T-cell (primary cell): ENCODE measurements at regions not wholly inside any gene's neighbourhood (a gene's known extent, or its start where the extent isn't known, plus 50 kb on each side); places are given as distances from the start of the nearest gene placed in this dataset.
A peak's percentile ranks its signal among the peaks of the same experiment; 100 is the strongest.

Experiments used
- ATAC-seq, 4 experiments: fragments of 200-7000 bp in 3 of 4; fragments of 150-1000 bp in 1 of 4; cut with Tn5 transposase; replicated peaks in 1 of 4; 1 replicate in 3 of 4; 2 replicates in 1 of 4; pipeline ENCODE4 v1.10.0; 2021; ENCODE audit warnings: moderate library complexity in 3 of 4, mild to moderate bottlenecking in 2 of 4, moderate number of reproducible peaks in 1 of 4
- CTCF ChIA-PET, 2 donors: fragments of 300-600 bp; sonication (Branson Sonifier 250); formaldehyde crosslinking; loops; one replicate each; lab custom pipeline; 2022; ENCODE audit warnings: antibody characterized with exemption in 2 of 2; lab: Charles Lee
- POLR2A ChIA-PET, 2 donors: fragments of 300-600 bp; sonication (Branson Sonifier 250); formaldehyde crosslinking; loops; one replicate each; lab custom pipeline; 2022; ENCODE audit warnings: antibody characterized with exemption in 2 of 2; lab: Charles Lee
- DNase-seq, 35 experiments: peaks; one replicate each; pipeline versions ENCODE4 v3.0.0 to v3.0.0-alpha.2; 2013 to 2023
- H3K27ac ChIP-seq: one replicate; pipeline ENCODE4 v1.5.1; 2013; ENCODE audit warnings: low read length
- H3K27me3 ChIP-seq, 2 experiments: replicated peaks in 1 of 2; 1 replicate in 1 of 2; 2 replicates in 1 of 2; pipeline versions ENCODE4 v1.6.1 to v1.7.0; 2013; ENCODE audit warnings: low read length in 1 of 2, mixed read lengths in 1 of 2; ENCODE audit not compliant: control insufficient read depth in 2 of 2, insufficient read depth in 2 of 2; ENCODE audit errors: extremely low read depth in 1 of 2
- H3K36me3 ChIP-seq, 2 donors: 1 replicate in 1 of 2; 2 replicates in 1 of 2; pipeline versions ENCODE4 v1.6.1 to v1.7.0; 2013; ENCODE audit warnings: low read length in 1 of 2; ENCODE audit not compliant: control insufficient read depth in 2 of 2, insufficient read depth in 1 of 2; ENCODE audit errors: extremely low read depth in 1 of 2
- H3K4me1 ChIP-seq, 2 experiments: 1 replicate in 1 of 2; 2 replicates in 1 of 2; pipeline versions ENCODE4 v1.6.1 to v1.7.0; 2013; ENCODE audit warnings: low read length in 2 of 2, mixed read lengths in 1 of 2; ENCODE audit not compliant: insufficient read depth in 2 of 2, control insufficient read depth in 1 of 2; ENCODE audit errors: extremely low read depth in 1 of 2
- H3K4me3 ChIP-seq, 2 donors: 1 replicate in 1 of 2; 2 replicates in 1 of 2; pipeline versions ENCODE4 v1.5.1 to v1.7.0; 2013; ENCODE audit warnings: mild to moderate bottlenecking in 2 of 2, low read length in 1 of 2, moderate library complexity in 1 of 2; ENCODE audit not compliant: control insufficient read depth in 1 of 2; ENCODE audit errors: extremely low read depth in 1 of 2
- H3K9me3 ChIP-seq: 2 replicates; pipeline ENCODE4 v1.7.0; 2013
- H3K27ac Mint-ChIP-seq, 2 donors: one replicate each; pipeline ENCODE4 v1.8.0; 2020 to 2021; ENCODE audit warnings: mild to moderate bottlenecking in 2 of 2, mixed read lengths in 2 of 2
- H3K27me3 Mint-ChIP-seq, 2 donors: one replicate each; pipeline ENCODE4 v1.8.0; 2021 to 2022; ENCODE audit warnings: mixed read lengths in 2 of 2
- H3K36me3 Mint-ChIP-seq: one replicate; pipeline ENCODE4 v1.8.0; 2021; ENCODE audit warnings: mixed read lengths
- H3K4me1 Mint-ChIP-seq, 3 donors: one replicate each; pipeline ENCODE4 v1.8.0; 2020 to 2022; ENCODE audit warnings: mixed read lengths in 3 of 3, mild to moderate bottlenecking in 1 of 3
- H3K4me3 Mint-ChIP-seq, 3 donors: one replicate each; pipeline ENCODE4 v1.8.0; 2020 to 2022; ENCODE audit warnings: mild to moderate bottlenecking in 3 of 3, mixed read lengths in 3 of 3, moderate library complexity in 3 of 3
- H3K9me3 Mint-ChIP-seq, 3 donors: one replicate each; pipeline ENCODE4 v1.8.0; 2020 to 2022; ENCODE audit warnings: mixed read lengths in 3 of 3
- WGBS: methylation state at CpG from one replicate; pipeline ENCODE4 v1.1.5; 2013; ENCODE audit warnings: missing lambda C conversion rate; ENCODE audit not compliant: insufficient coverage; 5-methylcytosine and 5-hydroxymethylcytosine counted together

DNA sequence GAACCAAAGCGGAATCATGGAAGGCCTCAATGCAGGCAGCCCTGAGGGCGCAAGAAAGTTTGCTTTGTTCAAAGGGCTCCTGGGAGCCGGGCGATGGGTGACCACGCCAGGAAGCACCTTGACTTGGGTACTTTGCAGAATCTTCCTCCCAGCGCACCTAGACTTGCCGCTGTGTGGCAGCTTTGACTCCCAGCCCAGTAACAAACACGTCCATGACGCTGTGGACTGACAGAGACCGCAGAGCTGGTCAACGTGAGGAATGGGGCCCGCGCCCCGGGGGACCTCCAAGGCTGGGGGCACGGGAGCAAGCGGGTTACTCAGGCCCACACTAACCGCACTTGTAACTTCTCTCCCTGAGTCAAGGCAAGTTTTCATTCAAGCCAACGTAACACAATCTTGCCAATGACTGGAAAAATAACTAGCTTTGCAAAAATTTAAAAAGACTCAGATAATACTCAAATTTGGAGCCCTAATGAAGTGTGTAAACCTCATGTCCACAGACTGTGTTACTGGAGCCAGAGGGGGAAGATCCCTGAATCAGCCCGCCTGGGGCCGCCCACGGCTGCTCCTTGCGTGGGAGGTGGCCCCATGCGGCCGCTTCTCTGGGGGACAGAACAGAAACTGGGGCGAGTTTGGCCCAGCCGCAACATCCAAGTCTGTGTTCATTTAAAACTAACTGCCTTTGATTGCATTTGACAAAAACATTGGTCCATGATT, 130.8 kb downstream of the DNAJB6 start:
- Mint-ChIP-seq H3K9me3 (peaks cover 0 to 5% (median 2%) of the 10 kb centered on the region in 3 donors), H3K27ac (no peak overlapping the region), H3K27me3 (no peaks in the 10 kb centered on the region), H3K4me1 (peaks cover 25 to 29% (median 26%) of the 10 kb centered on the region in 3 donors), H3K36me3 (peaks cover 3% of the 10 kb centered on the region), H3K4me3 (no peak overlapping the region)
- Histone ChIP-seq H3K4me1 (peaks cover 18 to 23% of the 10 kb centered on the region in 2 experiments), H3K9me3 (no peaks in the 10 kb centered on the region), H3K4me3 (no peak overlapping the region), H3K27ac (no peak overlapping the region), H3K36me3 (peaks cover 0 to 2% of the 10 kb centered on the region in 2 donors), H3K27me3 (peaks cover 0 to 23% of the 10 kb centered on the region in 2 experiments)
- POLR2A ChIA-PET, result no interaction called here
- 85% methylated on average over 22 of the region's 26 CpGs for WGBS
- ATAC-seq (no peak), DNase-seq (peak in 1 of 35 experiments; percentile 5)
- CTCF ChIA-PET, result interaction anchor here in 1 of 2 donors (1.2 kb wide), 1 partner anchor 35 kb away, joined by 4 read pairs; no protein-coding TSS in a partner anchor

DNA sequence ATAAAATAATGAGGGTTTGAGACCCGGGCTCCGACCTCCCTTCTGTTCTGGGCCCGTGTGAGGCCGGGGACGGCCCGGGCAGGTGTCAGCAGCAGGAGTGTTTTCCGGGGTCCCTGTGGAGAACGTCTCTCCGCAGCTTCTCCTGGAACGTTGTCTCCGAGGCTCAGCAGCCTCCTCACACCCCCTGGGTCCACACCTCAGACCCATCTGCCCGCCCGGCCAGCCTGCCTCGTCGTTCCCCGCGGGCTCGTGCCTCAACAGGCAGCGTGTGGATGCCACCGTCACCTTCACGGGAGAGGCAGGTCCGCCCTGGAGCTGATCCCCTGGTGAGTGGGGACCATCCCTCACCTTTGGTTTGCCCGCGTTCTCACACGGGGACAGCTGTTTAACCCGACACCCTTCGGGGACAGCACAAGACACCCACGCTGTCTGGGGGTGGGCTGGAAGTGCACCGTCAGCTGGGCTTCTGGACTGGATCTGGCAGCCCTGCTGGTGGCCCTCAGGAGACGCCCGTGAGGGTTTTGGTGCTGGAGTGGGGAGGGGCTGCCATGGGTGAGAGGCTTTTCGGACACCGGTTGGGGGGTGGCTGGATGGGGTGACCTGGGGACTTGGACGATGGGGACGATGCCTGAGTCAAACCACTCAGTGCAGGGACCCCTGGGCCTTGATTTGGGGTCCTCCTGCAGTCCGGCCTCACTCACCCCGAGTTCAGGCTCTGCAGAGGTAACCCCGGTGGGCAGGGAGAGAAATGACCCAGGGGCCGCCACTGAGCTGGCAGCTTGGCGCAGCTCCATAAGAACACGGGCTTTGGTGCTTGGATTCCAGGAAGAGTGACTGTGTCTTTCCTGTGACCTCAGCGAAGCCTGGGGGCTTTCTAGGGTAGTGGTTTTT, 131.7 kb downstream of the DNAJB6 start:
- WGBS, result 83% methylated on average over 40 of the region's 42 CpGs
- ATAC-seq, result no peak
- DNase-seq, result peak in 2 of 35 experiments; percentile 3 to 21
- Mint-ChIP-seq H3K27ac (peak overlapping the region in 1 of 2 donors; percentile 6), H3K4me1 (peaks cover 30 to 33% (median 30%) of the 10 kb centered on the region in 3 donors), H3K9me3 (peaks cover 0 to 12% (median 2%) of the 10 kb centered on the region in 3 donors), H3K27me3 (no peaks in the 10 kb centered on the region), H3K4me3 (no peak overlapping the region), H3K36me3 (peaks cover 7% of the 10 kb centered on the region)
- H3K4me3 ChIP-seq, result no peak overlapping the region
- H3K27me3 ChIP-seq, result peaks cover 0 to 19% of the 10 kb centered on the region in 2 experiments
- H3K9me3 ChIP-seq, result peaks cover 2% of the 10 kb centered on the region
- POLR2A ChIA-PET, result no interaction called here
- CTCF ChIA-PET, result interaction anchor here in 1 of 2 donors (1.2 kb wide), 1 partner anchor 36 kb away, joined by 4 read pairs; no protein-coding TSS in a partner anchor
- H3K4me1 ChIP-seq, result peaks cover 16 to 25% of the 10 kb centered on the region in 2 experiments
- no peak overlapping the region for H3K27ac ChIP-seq
- peaks cover 0 to 2% of the 10 kb centered on the region in 2 donors for H3K36me3 ChIP-seq

DNA sequence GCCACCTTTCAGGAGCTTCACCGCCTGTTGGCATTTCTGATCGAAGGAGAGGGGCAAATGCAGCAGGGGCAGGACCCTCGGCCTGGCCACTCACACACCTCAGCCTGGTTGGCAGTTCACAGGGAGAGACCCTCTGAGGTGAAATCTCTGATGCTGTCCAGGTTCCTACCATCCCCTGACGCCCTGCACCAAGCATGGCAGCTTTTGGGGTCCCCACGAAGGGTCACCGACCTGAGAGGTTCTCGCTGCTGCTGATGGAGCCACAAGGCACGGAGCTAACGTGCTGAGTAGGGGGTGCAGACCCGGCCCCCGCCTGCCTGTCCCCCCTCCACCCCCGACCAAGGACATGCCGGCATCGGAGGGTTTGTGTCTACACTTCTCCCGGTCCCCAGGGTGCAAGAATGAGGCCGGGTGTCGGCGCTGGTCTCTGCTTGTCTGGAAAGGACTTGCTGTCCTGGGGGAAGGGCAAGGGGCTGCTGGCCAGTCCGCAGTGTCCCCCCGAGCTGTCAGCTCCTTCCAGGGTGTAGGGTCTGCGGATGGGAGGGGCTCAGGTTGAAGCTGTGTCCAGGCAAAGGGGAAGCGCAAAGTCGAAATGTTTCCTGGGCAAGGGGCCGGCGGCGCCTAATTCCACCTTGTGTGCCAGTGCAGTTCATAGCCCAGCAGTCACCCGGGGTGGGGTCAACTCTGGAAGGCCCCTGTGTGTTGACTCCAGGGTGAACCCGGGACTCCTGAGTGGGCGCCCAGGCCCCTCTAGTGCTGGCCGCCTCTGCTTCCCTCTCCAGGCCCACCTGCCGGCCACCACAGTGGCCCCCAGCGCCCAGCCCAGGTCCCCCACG, 132.6 kb downstream of the DNAJB6 start:
- peaks cover 0 to 12% (median 7%) of the 10 kb centered on the region in 3 donors for H3K9me3 Mint-ChIP-seq
- peaks cover 0 to 17% of the 10 kb centered on the region in 2 experiments for H3K27me3 ChIP-seq
- ChIA-PET CTCF (no interaction called here), POLR2A (no interaction called here)
- H3K36me3 Mint-ChIP-seq, result peaks cover 7% of the 10 kb centered on the region
- no peaks in the 10 kb centered on the region for H3K27me3 Mint-ChIP-seq
- H3K4me3 Mint-ChIP-seq, result no peak overlapping the region
- no peak overlapping the region for H3K27ac ChIP-seq
- peak overlapping the region in 1 of 2 donors; percentile 23 for H3K27ac Mint-ChIP-seq
- H3K4me1 ChIP-seq, result peaks cover 16 to 26% of the 10 kb centered on the region in 2 experiments
- H3K4me3 ChIP-seq, result no peak overlapping the region
- 86% methylated on average over 23 of the region's 33 CpGs for WGBS
- DNase-seq, result peak in 1 of 35 experiments; percentile 5
- peaks cover 3% of the 10 kb centered on the region for H3K9me3 ChIP-seq
- peaks cover 0 to 2% of the 10 kb centered on the region in 2 donors for H3K36me3 ChIP-seq
- no peak for ATAC-seq
- H3K4me1 Mint-ChIP-seq, result peaks cover 30 to 38% (median 36%) of the 10 kb centered on the region in 3 donors

DNA sequence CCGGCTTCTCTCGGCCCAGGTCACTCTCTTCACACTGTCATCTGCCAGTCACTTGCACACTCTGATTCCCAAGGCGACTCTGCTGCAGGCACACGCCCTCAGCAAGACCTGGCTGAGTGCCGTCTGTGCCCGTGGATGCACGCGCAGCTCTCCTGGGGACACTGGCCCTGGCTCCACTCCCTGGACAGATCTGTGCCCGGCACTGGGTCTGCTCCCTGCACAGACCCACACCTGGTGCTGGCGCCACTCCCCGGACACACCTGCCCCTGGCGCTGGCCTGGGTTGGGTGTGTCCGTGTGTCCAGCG, 133.2 kb downstream of the DNAJB6 start:
- Mint-ChIP-seq H3K4me3 (no peak overlapping the region), H3K27me3 (no peaks in the 10 kb centered on the region), H3K27ac (peak overlapping the region in 1 of 2 donors; percentile 23), H3K36me3 (peaks cover 11% of the 10 kb centered on the region), H3K4me1 (peaks cover 34 to 41% (median 41%) of the 10 kb centered on the region in 3 donors), H3K9me3 (peaks cover 0 to 12% (median 7%) of the 10 kb centered on the region in 3 donors)
- Histone ChIP-seq H3K27me3 (peaks cover 0 to 11% of the 10 kb centered on the region in 2 experiments), H3K4me1 (peaks cover 16 to 31% of the 10 kb centered on the region in 2 experiments), H3K27ac (no peak overlapping the region), H3K4me3 (no peak overlapping the region), H3K36me3 (peaks cover 0 to 2% of the 10 kb centered on the region in 2 donors), H3K9me3 (peaks cover 3% of the 10 kb centered on the region)
- CTCF ChIA-PET, result no interaction called here
- DNase-seq (no peak), ATAC-seq (no peak)
- 95% methylated on average over 9 of the region's 14 CpGs for WGBS
- POLR2A ChIA-PET, result no interaction called here

DNA sequence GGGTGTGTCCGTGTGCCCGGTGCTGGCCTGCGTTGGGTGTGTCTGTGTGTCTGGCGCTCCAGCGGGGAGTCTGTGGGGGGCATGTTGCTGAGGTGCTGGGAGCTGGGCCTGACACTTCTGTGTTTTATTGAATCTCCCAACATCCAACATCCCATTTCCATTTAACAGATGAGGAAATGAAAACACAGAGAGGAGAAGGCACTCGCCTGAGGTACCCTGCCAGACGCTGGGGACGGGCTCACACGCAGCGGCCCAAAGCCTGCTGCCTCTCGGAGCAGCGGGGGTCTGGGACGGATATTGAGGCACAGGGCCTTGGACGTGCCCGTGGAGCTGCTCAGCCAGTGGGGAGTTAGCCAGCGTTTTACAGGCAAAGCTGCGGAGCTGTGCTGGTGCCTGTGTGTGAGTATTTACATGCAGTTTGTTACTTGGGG, 133.9 kb downstream of the DNAJB6 start:
- Histone ChIP-seq H3K27ac (peak overlapping the region; percentile 64), H3K4me1 (peaks cover 16 to 35% of the 10 kb centered on the region in 2 experiments), H3K27me3 (peaks cover 0 to 11% of the 10 kb centered on the region in 2 experiments), H3K9me3 (peaks cover 3% of the 10 kb centered on the region), H3K4me3 (no peak overlapping the region), H3K36me3 (peaks cover 0 to 2% of the 10 kb centered on the region in 2 donors)
- Mint-ChIP-seq H3K36me3 (peaks cover 11% of the 10 kb centered on the region), H3K4me3 (peak overlapping the region in 2 of 3 donors; percentile 43 to 72), H3K27ac (peak overlapping the region; percentile 99 to 100), H3K4me1 (peaks cover 42 to 46% (median 46%) of the 10 kb centered on the region in 3 donors), H3K9me3 (peaks cover 0 to 12% (median 7%) of the 10 kb centered on the region in 3 donors), H3K27me3 (no peaks in the 10 kb centered on the region)
- CTCF ChIA-PET, result interaction anchor here in 1 of 2 donors (0.6 kb wide), 1 partner anchor 31 kb away, joined by 3 read pairs; no protein-coding TSS in a partner anchor
- no peak for ATAC-seq
- WGBS, result 92% methylated on average over 9 of the region's 17 CpGs
- POLR2A ChIA-PET, result no interaction called here
- DNase-seq, result no peak
